ENCODE measurements at regions not wholly inside any gene's neighbourhood (a gene's known extent, or its start where the extent isn't known, plus 50 kb on each side); places are given as distances from the start of the nearest gene placed in this dataset.

DNA sequence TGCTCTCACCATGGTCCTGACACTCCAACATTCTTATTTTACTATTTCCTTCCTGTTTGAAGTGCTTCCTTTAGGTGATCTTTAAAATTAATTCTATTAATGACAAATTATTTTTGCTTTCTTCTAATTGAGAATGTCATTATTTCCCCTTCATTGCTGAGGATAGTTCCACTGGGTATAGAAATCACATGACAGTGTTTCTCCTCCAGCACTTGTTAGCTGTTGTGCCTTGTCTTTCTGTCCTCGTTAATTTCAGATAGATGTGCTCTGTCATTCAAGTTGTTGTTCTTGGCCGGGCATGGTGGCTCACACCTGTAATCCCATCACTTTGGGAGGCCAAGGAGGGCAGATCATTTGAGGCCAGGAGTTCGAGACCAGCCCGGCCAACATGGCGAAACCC, 321.0 kb upstream of the RAB6C start:
- Histone ChIP-seq H3K4me3 (replicated peaks; ENCODE audit: insufficient read depth, low read length) (no peak overlapping the region), H3K27ac (replicated peaks) (no peak overlapping the region), H3K27me3 (ENCODE audit: insufficient read depth, poor library complexity, severe bottlenecking) (no peaks in the 10 kb centered on the region)
- no peak for DNase-seq (ENCODE audit: low read depth in 1 of 2, low spot score in 1 of 2)
- TF ChIP-seq POLR2AphosphoS5 (IDR thresholded peaks at IDR 0.05; ENCODE audit: low read depth) = no peak
- TF ChIP-seq REST (IDR thresholded peaks at IDR 0.05; ENCODE audit: insufficient replicate concordance, low read depth) = no peak
- TF ChIP-seq GABPA (IDR thresholded peaks at IDR 0.05; ENCODE audit: low read depth) = no peak
- TF ChIP-seq CTCF (IDR thresholded peaks at IDR 0.05; ENCODE audit: insufficient read depth, low read length) = no peak
- no peak for TF ChIP-seq SPI1 (IDR thresholded peaks at IDR 0.05; ENCODE audit: borderline replicate concordance, low read depth)

DNA sequence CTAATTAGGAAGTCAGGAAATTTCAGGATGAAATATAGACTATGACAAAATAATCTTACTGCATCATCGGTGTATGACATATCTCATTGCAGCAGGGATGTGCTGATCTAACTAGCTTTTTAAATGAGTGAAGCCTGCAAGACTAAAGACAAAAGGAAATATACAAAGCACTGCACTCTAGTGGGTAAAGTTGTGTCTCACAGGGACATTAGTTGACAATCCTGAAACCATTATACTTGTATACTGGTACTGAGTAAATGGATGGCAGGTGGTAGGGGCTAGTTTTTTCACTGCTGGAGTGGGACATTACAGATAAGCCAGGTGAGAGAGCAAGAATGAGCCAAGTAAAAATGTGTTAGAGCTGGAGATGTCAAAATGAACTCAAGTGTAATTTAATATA, 317.5 kb upstream of the RAB6C start:
- Histone ChIP-seq H3K27me3 (ENCODE audit: insufficient read depth, poor library complexity, severe bottlenecking) (no peaks in the 10 kb centered on the region), H3K27ac (replicated peaks) (no peak overlapping the region), H3K4me3 (replicated peaks; ENCODE audit: insufficient read depth, low read length) (no peak overlapping the region)
- TF ChIP-seq GABPA (IDR thresholded peaks at IDR 0.05; ENCODE audit: low read depth) (no peak), CTCF (IDR thresholded peaks at IDR 0.05; ENCODE audit: insufficient read depth, low read length) (no peak), REST (IDR thresholded peaks at IDR 0.05; ENCODE audit: insufficient replicate concordance, low read depth) (no peak), SPI1 (IDR thresholded peaks at IDR 0.05; ENCODE audit: borderline replicate concordance, low read depth) (no peak), POLR2AphosphoS5 (IDR thresholded peaks at IDR 0.05; ENCODE audit: low read depth) (no peak)
- no peak for DNase-seq (ENCODE audit: low read depth in 1 of 2, low spot score in 1 of 2)

DNA sequence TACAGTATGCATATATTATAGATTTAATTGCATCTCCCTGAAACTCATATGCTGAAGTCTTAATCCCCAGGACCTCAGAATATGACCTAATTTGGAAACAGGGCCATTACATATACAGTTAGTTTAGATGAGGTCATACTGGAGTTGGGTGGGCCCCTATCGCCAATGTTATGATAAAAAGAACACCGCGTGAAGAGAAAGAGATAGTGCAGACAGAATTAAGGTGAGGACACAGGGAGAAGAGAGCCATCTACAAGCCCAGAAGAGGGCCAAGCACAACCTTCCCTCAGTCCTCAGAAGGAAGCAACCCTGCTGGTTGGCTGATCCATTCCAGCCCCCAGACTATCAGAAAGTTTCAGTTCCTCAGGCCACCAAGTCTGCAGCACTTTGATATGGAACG, 311.9 kb upstream of the RAB6C start:
- DNase-seq (ENCODE audit: low read depth in 1 of 2, low spot score in 1 of 2) = no peak
- H3K27me3 ChIP-seq (ENCODE audit: insufficient read depth, poor library complexity, severe bottlenecking) = no peaks in the 10 kb centered on the region
- TF ChIP-seq SPI1 (IDR thresholded peaks at IDR 0.05; ENCODE audit: borderline replicate concordance, low read depth) (no peak), GABPA (IDR thresholded peaks at IDR 0.05; ENCODE audit: low read depth) (no peak), REST (IDR thresholded peaks at IDR 0.05; ENCODE audit: insufficient replicate concordance, low read depth) (no peak), CTCF (IDR thresholded peaks at IDR 0.05; ENCODE audit: insufficient read depth, low read length) (no peak), POLR2AphosphoS5 (IDR thresholded peaks at IDR 0.05; ENCODE audit: low read depth) (no peak)
- no peak overlapping the region for H3K4me3 ChIP-seq (replicated peaks; ENCODE audit: insufficient read depth, low read length)
- H3K27ac ChIP-seq (replicated peaks) = no peak overlapping the region

All from HL-60 (cell line).